KOPT-K1 (cell line): ENCODE measurements at regions not wholly inside any gene's neighbourhood (a gene's known extent, or its start where the extent isn't known, plus 50 kb on each side); places are given as distances from the start of the nearest gene placed in this dataset.

Source experiments
- H3K27ac ChIP-seq: fragments of 200-600 bp; sonication (generic); 2 replicates; pipeline ENCODE4 v1.5.1; 2016; ENCODE audit warnings: antibody characterized with exemption, mild to moderate bottlenecking, low read depth, low read length; ENCODE audit not compliant: poor library complexity, severe bottlenecking
- H3K36me3 ChIP-seq: fragments of 200-600 bp; sonication (generic); 2 replicates; pipeline ENCODE4 v1.5.1; 2017; ENCODE audit warnings: antibody characterized with exemption, mild to moderate bottlenecking, low read length, moderate library complexity; ENCODE audit not compliant: insufficient read depth
- H3K9me3 ChIP-seq: fragments of 200-600 bp; sonication (generic); 2 replicates; pipeline ENCODE4 v1.5.1; 2017; ENCODE audit warnings: antibody characterized with exemption, low read length, mild to moderate bottlenecking; ENCODE audit not compliant: insufficient read depth, poor library complexity, severe bottlenecking

- no peak overlapping the region for H3K27ac ChIP-seq
- H3K9me3 ChIP-seq, result no peaks in the 10 kb centered on the region
These were observed 190.3 kb downstream of the TLE1 start for GRCh38 chr9:81499021-81499454.

GRCh38 chr9:81498576-81498975 lies 190.8 kb downstream of the TLE1 start:
- Histone ChIP-seq H3K27ac (no peak overlapping the region), H3K9me3 (no peaks in the 10 kb centered on the region), H3K36me3 (no peaks in the 10 kb centered on the region)

More at GRCh38 chr9:81499021-81499454, 190.3 kb downstream of the TLE1 start:
- H3K36me3 ChIP-seq, result no peaks in the 10 kb centered on the region

DNA sequence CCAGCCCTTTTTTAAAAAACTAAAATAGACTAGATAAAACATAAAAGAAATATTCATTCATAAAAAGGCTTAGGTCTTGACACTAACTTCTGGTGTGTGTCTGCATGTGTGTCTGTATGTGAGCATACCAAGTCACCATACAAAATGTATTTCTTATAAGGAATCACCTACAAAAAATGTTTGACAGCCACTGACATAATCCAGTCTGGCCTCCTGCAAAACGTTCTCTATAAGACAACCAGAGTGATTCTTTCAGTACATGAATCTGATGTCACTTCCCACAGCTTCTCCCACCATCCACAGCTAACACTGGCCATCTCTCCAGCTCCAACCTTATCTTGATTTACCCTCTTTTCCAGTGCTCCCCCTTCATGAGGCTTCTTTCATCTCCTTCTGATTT lies 192.3 kb downstream of the TLE1 start:
- Histone ChIP-seq H3K36me3 (no peaks in the 10 kb centered on the region), H3K27ac (no peak overlapping the region), H3K9me3 (no peaks in the 10 kb centered on the region)

GRCh38 chr9:81492710-81493447 lies 196.5 kb downstream of the TLE1 start:
- no peak overlapping the region for H3K27ac ChIP-seq
- no peaks in the 10 kb centered on the region for H3K36me3 ChIP-seq
- no peaks in the 10 kb centered on the region for H3K9me3 ChIP-seq

DNA sequence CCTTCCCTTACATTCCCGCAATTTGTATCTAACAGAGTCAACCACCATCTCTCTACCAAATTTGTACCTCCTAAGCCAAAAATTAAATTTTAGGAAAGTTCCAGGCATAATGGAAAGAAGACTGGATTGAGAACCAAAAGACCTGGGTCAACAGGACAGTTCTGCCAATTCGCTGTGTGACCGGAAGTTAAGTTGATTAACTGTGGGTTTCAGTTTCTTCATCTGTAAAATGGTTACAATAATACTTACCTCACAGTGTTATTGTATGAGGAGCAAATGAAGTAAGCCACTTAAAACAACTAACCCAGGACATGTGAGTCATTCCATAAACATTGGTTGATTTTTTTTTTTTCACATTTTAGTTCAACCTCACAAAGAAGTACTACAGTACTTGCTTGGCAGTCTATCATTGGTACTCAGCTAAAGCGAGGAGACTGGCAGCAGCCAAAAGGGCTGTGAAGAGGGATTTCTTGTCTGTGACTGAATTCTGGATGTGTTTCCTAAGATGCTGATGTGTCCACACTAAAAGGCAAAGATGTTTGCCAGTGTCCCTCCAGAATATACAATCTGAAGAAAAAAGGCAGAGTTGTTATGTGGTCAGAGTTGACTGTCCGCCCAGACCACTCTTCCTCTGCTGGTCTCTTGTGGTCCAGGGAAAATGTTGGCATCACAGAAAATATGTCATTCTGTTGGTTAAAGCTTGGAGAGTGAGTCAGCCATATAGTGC lies 198.6 kb downstream of the TLE1 start:
- H3K9me3 ChIP-seq, result no peaks in the 10 kb centered on the region
- no peak overlapping the region for H3K27ac ChIP-seq

DNA sequence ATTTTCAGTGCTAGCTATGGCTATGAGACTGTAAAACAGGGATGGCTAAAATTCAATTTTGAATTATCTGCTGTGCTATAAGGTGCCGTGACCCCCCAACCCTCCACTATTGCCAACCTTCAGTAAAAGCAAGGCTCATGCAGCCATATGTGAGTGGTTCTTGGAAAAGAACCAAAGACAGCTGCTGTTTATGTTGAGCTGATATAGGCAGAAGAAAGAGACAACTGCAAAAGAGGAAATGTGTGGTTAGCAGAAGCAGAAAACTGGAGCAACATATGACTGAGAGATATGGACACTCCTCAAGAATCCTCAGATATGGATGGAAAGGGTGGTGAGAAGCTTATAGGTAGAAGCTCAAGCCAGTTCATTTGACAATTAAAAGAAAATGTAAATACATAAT lies 200.3 kb downstream of the TLE1 start:
- no peaks in the 10 kb centered on the region for H3K36me3 ChIP-seq
- no peak overlapping the region for H3K27ac ChIP-seq
- no peaks in the 10 kb centered on the region for H3K9me3 ChIP-seq

More for the DNA sequence above, 198.6 kb downstream of the TLE1 start:
- H3K36me3 ChIP-seq, result no peaks in the 10 kb centered on the region

- Histone ChIP-seq H3K9me3 (no peaks in the 10 kb centered on the region), H3K36me3 (no peaks in the 10 kb centered on the region), H3K27ac (no peak overlapping the region)
These were observed 208.3 kb downstream of the TLE1 start for GRCh38 chr9:81480828-81481604.

DNA sequence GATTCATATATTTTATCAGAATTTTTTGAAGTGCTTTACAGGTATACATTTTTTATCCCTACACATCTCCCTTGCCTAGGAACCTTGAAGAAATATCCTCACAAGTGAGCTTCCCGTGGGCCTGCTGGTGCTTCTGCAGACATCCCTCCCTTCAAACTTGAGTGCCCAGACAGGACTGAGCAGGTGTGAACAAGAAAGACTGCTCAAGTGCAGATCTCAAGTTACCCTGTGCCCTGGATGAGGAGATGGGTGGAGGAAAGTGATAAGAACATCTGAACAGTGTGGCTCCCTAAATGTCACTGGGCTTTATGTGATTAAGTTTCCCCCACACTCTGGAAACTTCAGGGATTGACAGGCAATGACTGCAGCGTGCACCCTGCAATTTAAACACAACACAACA lies 209.8 kb downstream of the TLE1 start:
- no peak overlapping the region for H3K27ac ChIP-seq
- H3K9me3 ChIP-seq, result no peaks in the 10 kb centered on the region
- H3K36me3 ChIP-seq, result no peaks in the 10 kb centered on the region

DNA sequence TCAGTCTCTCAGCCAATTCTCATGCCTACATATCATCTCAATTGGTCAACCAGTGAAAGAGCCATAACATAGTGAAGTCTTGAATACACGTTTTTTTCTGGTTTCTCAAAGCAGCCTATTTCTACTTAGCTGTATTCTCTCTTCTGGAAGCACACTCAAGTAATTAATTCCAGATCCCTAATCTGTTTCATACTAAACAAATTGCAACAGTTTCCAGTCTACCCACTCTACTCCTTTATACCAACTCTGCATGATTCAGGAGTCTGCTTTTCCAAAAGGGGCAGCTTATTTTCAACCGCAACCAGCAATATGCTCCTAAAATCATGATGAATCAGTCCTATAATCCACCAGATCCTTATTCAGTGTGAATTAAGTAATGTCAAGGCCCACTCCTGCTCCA lies 211.7 kb downstream of the TLE1 start:
- H3K36me3 ChIP-seq, result no peaks in the 10 kb centered on the region
- H3K27ac ChIP-seq, result no peak overlapping the region
- no peaks in the 10 kb centered on the region for H3K9me3 ChIP-seq

GRCh38 chr9:81476813-81477490 lies 212.4 kb downstream of the TLE1 start:
- no peaks in the 10 kb centered on the region for H3K9me3 ChIP-seq
- H3K36me3 ChIP-seq, result no peaks in the 10 kb centered on the region
- no peak overlapping the region for H3K27ac ChIP-seq

GRCh38 chr9:81474792-81475191 lies 214.6 kb downstream of the TLE1 start:
- no peaks in the 10 kb centered on the region for H3K9me3 ChIP-seq
- H3K27ac ChIP-seq, result no peak overlapping the region
- H3K36me3 ChIP-seq, result no peaks in the 10 kb centered on the region

DNA sequence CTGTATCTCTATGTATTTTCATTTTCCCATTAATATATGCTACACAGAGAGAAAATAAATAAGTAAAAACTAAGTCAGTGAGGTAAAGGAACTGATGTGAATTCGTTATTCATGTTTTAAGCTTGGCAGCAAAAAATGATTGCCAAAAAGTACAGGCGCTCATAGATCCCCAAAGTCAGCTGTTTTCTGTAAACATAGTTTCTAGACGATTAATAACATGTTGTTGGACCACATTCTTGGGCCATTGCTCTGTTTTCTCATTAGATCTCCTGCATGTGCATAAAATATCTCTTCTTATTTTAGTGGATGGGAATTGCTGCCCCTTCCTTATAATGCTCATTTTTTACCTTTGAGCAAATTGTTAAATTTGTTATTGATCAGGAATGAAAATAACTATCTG lies 215.2 kb downstream of the TLE1 start:
- no peaks in the 10 kb centered on the region for H3K9me3 ChIP-seq
- no peak overlapping the region for H3K27ac ChIP-seq
- no peaks in the 10 kb centered on the region for H3K36me3 ChIP-seq

DNA sequence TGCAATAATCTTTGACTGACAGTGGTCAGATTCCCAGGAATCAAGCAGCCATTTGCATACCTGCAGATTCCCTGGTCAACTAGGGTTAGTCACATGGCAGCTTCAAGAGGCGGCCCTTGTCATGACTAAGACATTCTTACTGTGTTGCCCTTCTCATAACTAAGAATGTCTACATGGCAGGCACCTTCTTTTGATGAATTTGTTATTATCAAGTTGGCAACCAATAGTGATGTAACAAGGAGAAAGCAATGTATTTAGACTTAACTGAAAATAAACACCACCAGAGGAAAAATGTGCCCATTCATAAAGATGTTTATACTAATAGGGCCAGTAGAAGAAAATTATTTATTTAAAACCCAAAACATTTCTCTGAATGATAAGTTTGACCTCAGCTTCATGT lies 215.6 kb downstream of the TLE1 start:
- H3K36me3 ChIP-seq, result no peaks in the 10 kb centered on the region
- H3K27ac ChIP-seq, result no peak overlapping the region
- no peaks in the 10 kb centered on the region for H3K9me3 ChIP-seq

DNA sequence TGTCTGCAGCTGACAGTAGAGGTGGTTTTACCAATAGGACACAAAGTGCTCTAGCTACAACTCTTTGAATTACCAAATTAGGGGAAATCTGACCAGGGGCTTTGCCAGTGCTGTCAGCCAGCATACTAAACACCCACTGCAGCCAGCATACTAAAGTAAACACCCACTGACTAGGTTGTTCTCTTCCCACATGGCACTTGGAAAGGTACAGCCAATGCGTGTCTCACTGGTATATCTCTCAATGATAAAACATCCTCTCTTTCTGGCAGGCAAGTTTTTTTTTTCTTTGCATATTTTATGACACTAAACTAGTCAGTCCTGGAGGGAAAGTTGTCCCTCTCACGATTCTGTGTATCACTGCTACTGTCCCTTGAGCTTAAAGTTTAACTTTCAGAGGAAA lies 216.1 kb downstream of the TLE1 start:
- H3K27ac ChIP-seq, result no peak overlapping the region

GRCh38 chr9:81472701-81473100 lies 216.6 kb downstream of the TLE1 start:
- H3K9me3 ChIP-seq, result no peaks in the 10 kb centered on the region
- H3K27ac ChIP-seq, result no peak overlapping the region
- H3K36me3 ChIP-seq, result no peaks in the 10 kb centered on the region

More for the DNA sequence above, 216.1 kb downstream of the TLE1 start:
- Histone ChIP-seq H3K9me3 (no peaks in the 10 kb centered on the region), H3K36me3 (no peaks in the 10 kb centered on the region)
